ENCODE measurements at regions not wholly inside any gene's neighbourhood (a gene's known extent, or its start where the extent isn't known, plus 50 kb on each side); places are given as distances from the start of the nearest gene placed in this dataset.

GRCh38 chr15:70362350-70362749 lies 264.6 kb upstream of the TLE3 start:
- TF ChIP-seq GATA2 (IDR thresholded peaks at IDR 0.05; ENCODE audit: low read depth, low read length) (no peak), GATA3 (IDR thresholded peaks at IDR 0.05; ENCODE audit: low read depth, low read length) (no peak)
